LNCAP (cell line): ENCODE measurements at regions not wholly inside any gene's neighbourhood (a gene's known extent, or its start where the extent isn't known, plus 50 kb on each side); places are given as distances from the start of the nearest gene placed in this dataset.

Source experiments
- TF ChIP-seq, protein P1 (sequence below): fragments of 450-650 bp; IDR thresholded peaks from 2 replicates; pipeline ENCODE4 v1.5.1; 2017; ENCODE audit warnings: mild to moderate bottlenecking

DNA sequence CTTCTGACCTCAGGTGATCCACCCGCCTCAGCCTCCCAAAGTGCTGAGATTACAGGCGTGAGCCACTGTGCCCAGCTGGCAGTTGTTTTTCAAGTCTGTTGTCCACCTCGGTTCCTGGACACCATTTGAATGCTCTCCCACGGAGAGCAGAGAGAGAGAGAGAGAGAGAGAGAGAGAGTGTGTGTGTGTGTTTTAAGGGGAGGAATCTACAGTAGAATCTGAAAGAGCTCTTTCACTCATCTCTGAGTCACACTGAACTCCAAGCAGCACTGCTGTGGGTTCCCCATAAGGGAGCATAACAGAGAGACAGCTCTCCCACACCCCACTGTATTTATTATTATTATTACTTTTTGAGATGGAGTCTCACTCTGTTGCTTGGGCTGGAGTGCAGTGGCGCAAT is 156.6 kb downstream of the RPLP1 start:
- TF ChIP-seq, protein P1, sequence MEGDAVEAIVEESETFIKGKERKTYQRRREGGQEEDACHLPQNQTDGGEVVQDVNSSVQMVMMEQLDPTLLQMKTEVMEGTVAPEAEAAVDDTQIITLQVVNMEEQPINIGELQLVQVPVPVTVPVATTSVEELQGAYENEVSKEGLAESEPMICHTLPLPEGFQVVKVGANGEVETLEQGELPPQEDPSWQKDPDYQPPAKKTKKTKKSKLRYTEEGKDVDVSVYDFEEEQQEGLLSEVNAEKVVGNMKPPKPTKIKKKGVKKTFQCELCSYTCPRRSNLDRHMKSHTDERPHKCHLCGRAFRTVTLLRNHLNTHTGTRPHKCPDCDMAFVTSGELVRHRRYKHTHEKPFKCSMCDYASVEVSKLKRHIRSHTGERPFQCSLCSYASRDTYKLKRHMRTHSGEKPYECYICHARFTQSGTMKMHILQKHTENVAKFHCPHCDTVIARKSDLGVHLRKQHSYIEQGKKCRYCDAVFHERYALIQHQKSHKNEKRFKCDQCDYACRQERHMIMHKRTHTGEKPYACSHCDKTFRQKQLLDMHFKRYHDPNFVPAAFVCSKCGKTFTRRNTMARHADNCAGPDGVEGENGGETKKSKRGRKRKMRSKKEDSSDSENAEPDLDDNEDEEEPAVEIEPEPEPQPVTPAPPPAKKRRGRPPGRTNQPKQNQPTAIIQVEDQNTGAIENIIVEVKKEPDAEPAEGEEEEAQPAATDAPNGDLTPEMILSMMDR, result no peak

DNA sequence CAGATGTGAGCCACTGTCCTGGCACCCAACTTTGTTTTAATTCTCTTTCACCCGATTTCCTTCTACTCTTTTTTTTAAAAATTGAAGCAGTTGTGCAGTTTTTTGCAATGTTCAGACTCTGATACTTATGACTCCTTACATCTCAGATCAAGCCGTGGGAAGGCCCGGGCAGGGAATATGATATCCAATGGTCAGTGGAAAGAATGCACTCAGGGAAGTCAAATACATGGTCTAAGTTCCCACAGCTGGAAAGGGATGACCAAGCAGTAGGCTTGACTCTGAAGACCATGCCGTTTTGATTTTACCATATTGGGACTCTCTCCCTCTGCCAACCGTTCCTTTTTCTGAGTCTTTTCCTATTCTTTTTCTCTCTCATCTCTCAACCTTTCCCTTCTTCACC is 157.2 kb downstream of the RPLP1 start:
- TF ChIP-seq, protein P1, result no peak

DNA sequence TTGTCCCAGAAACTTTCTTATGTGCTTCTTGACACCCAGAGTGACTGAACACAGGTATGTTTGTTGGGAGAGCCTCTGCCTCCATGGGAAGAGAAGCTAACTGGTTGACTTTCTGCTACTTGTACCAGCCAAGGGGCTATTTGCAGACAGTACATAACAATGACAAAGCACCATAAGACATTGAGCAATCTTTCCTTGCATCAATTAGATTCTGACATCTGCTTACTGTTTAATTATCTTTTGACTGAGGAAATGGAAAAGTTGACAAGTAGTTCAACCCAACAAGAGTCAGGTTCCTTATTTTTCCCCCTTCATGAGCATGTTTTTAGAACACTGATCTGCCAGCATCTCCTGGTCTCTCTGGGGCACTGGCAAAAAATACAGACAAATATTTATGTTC is 157.7 kb downstream of the RPLP1 start:
- TF ChIP-seq, protein P1, result no peak

DNA sequence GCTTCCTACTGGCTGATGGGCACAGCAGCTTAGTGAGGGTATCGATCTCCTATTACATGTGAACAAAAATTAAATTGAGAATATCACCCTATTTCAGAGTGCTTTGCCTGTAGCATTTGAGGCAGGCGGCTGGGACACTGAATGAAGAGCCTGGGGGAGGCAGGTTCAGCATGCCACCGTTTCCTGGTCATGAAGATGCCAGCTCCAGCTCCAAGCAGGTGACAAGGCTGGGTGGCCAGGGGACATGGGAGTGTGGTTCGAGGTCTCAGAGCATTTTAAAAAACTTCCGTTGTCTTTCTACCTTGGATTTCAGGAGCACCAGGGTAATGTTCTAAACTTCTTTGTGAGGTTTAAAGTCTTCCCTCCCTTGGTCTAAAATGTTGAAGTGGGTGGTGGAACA is 158.2 kb downstream of the RPLP1 start:
- TF ChIP-seq, protein P1, result no peak

DNA sequence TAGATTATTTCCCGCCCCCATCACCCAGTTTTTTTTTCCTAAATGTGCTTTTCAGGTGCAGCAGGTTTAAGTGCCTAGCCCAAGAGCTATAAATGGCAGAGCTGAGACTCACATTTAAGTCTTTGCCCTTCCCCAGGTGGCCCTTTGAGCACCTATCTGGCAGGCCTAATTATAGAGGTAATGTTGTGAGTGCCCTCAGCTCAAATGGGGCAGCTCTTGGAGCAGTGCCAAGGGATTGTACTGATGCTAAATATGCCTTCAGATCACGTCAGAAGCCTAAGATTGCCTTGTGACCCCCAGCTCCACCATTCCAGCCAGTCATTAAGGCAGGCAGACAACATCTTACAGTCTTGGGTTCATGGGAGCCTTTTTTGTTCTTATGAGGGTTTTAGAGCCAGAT is 159.5 kb downstream of the RPLP1 start:
- TF ChIP-seq, protein P1, result no peak

DNA sequence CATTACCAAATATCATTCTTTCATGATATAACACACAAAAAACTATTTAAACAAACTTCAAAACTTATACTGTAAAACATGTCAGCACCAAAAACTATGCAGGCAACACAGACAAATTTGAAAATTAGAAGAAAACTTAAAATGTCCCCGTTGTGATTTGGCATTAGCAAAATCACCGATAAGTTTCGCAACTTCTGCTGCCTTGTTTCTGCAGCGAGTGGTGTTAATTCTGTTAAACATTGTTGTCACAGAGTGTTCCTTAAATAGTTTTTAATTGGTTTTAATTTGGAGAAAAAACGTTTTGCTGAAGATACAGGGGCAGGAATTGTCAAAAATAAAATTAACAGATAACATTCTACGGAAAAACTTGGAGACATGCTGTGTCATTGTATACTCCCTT is 160.6 kb downstream of the RPLP1 start:
- TF ChIP-seq, protein P1, result no peak

DNA sequence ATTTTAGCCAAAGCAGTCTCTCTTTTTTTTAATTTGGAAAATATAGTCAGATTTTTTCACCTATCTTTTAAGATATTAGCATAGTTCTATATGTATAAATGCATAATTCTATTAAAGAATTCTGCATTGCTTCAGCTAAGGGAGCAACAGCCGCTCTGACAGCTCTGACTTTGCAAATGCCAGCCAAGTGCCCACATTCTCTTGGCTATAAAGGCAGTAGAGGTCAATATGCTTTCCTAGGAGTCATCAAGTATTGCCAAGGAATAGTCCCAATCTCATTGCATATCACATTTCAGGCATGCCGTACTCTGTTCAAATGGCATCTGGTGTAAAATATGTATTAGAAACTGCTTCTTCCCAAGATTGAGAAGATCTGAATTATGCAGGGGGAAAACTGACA is 161.4 kb downstream of the RPLP1 start:
- TF ChIP-seq, protein P1, result no peak

DNA sequence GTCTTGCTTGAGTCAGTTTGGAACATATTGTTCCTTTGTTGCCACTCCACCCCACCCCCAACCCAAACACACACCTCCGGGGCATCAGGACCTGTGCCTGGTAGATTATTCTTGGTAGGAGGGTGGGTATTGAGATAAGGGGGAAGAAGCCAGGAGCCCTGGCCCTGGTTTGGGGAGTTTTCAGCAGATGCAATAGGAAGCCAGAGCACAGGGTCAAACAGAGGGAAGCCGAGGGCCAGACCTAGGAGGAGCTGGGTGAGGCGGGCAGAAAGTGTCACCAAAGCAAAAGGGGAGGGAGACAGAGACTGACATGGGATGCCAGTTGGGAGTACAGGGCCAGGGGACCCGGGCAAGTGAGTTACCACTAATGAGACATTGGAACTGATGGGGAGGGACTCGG is 163.1 kb downstream of the RPLP1 start:
- TF ChIP-seq, protein P1, result no peak
